Duodenal mucosa (tissue), 2 donors: ENCODE measurements at regions not wholly inside any gene's neighbourhood (a gene's known extent, or its start where the extent isn't known, plus 50 kb on each side); places are given as distances from the start of the nearest gene placed in this dataset.

ENCODE experiments used
- H3K27ac ChIP-seq: one replicate; pipeline ENCODE4 v1.7.0; 2013; ENCODE audit warnings: low read depth, low read length
- H3K27me3 ChIP-seq, 2 donors: one replicate each; pipeline ENCODE4 v1.7.0; 2013; ENCODE audit warnings: low read length in 2 of 2, control low read depth in 1 of 2; ENCODE audit not compliant: insufficient read depth in 2 of 2, control insufficient read depth in 1 of 2
- H3K36me3 ChIP-seq, 2 donors: one replicate each; pipeline ENCODE4 v1.7.0; 2013; ENCODE audit warnings: low read length in 2 of 2, control low read depth in 1 of 2; ENCODE audit not compliant: insufficient read depth in 2 of 2, control insufficient read depth in 1 of 2
- H3K4me1 ChIP-seq, 2 donors: one replicate each; pipeline ENCODE4 v1.7.0; 2013; ENCODE audit warnings: low read length in 2 of 2, control low read depth in 1 of 2; ENCODE audit not compliant: insufficient read depth in 2 of 2, control insufficient read depth in 1 of 2
- H3K4me3 ChIP-seq, 2 donors: one replicate each; pipeline ENCODE4 v1.7.0; 2013; ENCODE audit warnings: low read length in 2 of 2, low read depth in 1 of 2
- H3K9ac ChIP-seq, 2 donors: one replicate each; pipeline ENCODE4 v1.7.0; 2013; ENCODE audit warnings: low read length in 2 of 2, low read depth in 1 of 2
- H3K9me3 ChIP-seq, 2 donors: one replicate each; pipeline ENCODE4 v1.7.0; 2013; ENCODE audit warnings: low read length in 2 of 2, control low read depth in 1 of 2; ENCODE audit not compliant: control insufficient read depth in 1 of 2

- Histone ChIP-seq H3K36me3 (no peaks in the 10 kb centered on the region), H3K4me3 (no peak overlapping the region), H3K4me1 (no peaks in the 10 kb centered on the region), H3K27ac (no peak overlapping the region), H3K9me3 (peaks cover 0 to 5% of the 10 kb centered on the region in 2 donors), H3K27me3 (no peaks in the 10 kb centered on the region), H3K9ac (no peak overlapping the region)
These were observed 970.5 kb downstream of the TTLL7 start for GRCh38 chr1:83028467-83028866.

GRCh38 chr1:83027511-83027910, 971.4 kb downstream of the TTLL7 start:
- H3K9ac ChIP-seq: no peak overlapping the region
- no peaks in the 10 kb centered on the region for H3K27me3 ChIP-seq
- no peaks in the 10 kb centered on the region for H3K4me1 ChIP-seq
- peaks cover 0 to 5% of the 10 kb centered on the region in 2 donors for H3K9me3 ChIP-seq
- H3K36me3 ChIP-seq: no peaks in the 10 kb centered on the region
- H3K27ac ChIP-seq: no peak overlapping the region
- no peak overlapping the region for H3K4me3 ChIP-seq

- Histone ChIP-seq H3K4me1 (no peaks in the 10 kb centered on the region), H3K9ac (no peak overlapping the region), H3K9me3 (no peaks in the 10 kb centered on the region), H3K27ac (no peak overlapping the region), H3K4me3 (no peak overlapping the region), H3K36me3 (no peaks in the 10 kb centered on the region), H3K27me3 (no peaks in the 10 kb centered on the region)
These were observed 972.2 kb downstream of the TTLL7 start for GRCh38 chr1:83026745-83027144.

- Histone ChIP-seq H3K27ac (no peak overlapping the region), H3K9ac (no peak overlapping the region), H3K4me1 (no peaks in the 10 kb centered on the region)
These were observed 974.6 kb downstream of the TTLL7 start for GRCh38 chr1:83024251-83024767.

GRCh38 chr1:83023212-83023611, 975.7 kb downstream of the TTLL7 start:
- Histone ChIP-seq H3K4me3 (no peak overlapping the region), H3K9ac (no peak overlapping the region), H3K27me3 (no peaks in the 10 kb centered on the region), H3K36me3 (no peaks in the 10 kb centered on the region), H3K27ac (no peak overlapping the region), H3K9me3 (peaks cover 0 to 2% of the 10 kb centered on the region in 2 donors), H3K4me1 (no peaks in the 10 kb centered on the region)

More at GRCh38 chr1:83024251-83024767, 974.6 kb downstream of the TTLL7 start:
- Histone ChIP-seq H3K27me3 (no peaks in the 10 kb centered on the region), H3K36me3 (no peaks in the 10 kb centered on the region), H3K4me3 (no peak overlapping the region), H3K9me3 (peaks cover 0 to 2% of the 10 kb centered on the region in 2 donors)

- Histone ChIP-seq H3K27ac (no peak overlapping the region), H3K9ac (no peak overlapping the region), H3K4me3 (no peak overlapping the region), H3K36me3 (no peaks in the 10 kb centered on the region), H3K27me3 (no peaks in the 10 kb centered on the region), H3K9me3 (peaks cover 0 to 2% of the 10 kb centered on the region in 2 donors), H3K4me1 (no peaks in the 10 kb centered on the region)
These were observed 976.7 kb downstream of the TTLL7 start for GRCh38 chr1:83022206-83022605.

GRCh38 chr1:83017701-83018100, 981.2 kb downstream of the TTLL7 start:
- no peak overlapping the region for H3K27ac ChIP-seq
- no peak overlapping the region for H3K9ac ChIP-seq
- H3K27me3 ChIP-seq: no peaks in the 10 kb centered on the region
- H3K9me3 ChIP-seq: peaks cover 0 to 2% of the 10 kb centered on the region in 2 donors
- no peak overlapping the region for H3K4me3 ChIP-seq
- H3K4me1 ChIP-seq: no peaks in the 10 kb centered on the region
- no peaks in the 10 kb centered on the region for H3K36me3 ChIP-seq

GRCh38 chr1:83017276-83017675, 981.7 kb downstream of the TTLL7 start:
- Histone ChIP-seq H3K27ac (no peak overlapping the region), H3K4me3 (no peak overlapping the region), H3K4me1 (no peaks in the 10 kb centered on the region), H3K27me3 (no peaks in the 10 kb centered on the region), H3K9ac (no peak overlapping the region), H3K36me3 (no peaks in the 10 kb centered on the region), H3K9me3 (peaks cover 0 to 2% of the 10 kb centered on the region in 2 donors)

GRCh38 chr1:83016354-83016849, 982.5 kb downstream of the TTLL7 start:
- H3K27me3 ChIP-seq: no peaks in the 10 kb centered on the region
- no peaks in the 10 kb centered on the region for H3K36me3 ChIP-seq
- H3K9ac ChIP-seq: no peak overlapping the region
- H3K4me3 ChIP-seq: no peak overlapping the region
- H3K27ac ChIP-seq: no peak overlapping the region
- no peaks in the 10 kb centered on the region for H3K4me1 ChIP-seq
- peaks cover 0 to 2% of the 10 kb centered on the region in 2 donors for H3K9me3 ChIP-seq

GRCh38 chr1:83015163-83015562, 983.8 kb downstream of the TTLL7 start:
- Histone ChIP-seq H3K36me3 (no peaks in the 10 kb centered on the region), H3K27ac (no peak overlapping the region), H3K4me3 (no peak overlapping the region)

More at GRCh38 chr1:83015163-83015562, 983.8 kb downstream of the TTLL7 start:
- H3K9me3 ChIP-seq: peaks cover 0 to 2% of the 10 kb centered on the region in 2 donors
- no peaks in the 10 kb centered on the region for H3K27me3 ChIP-seq
- no peak overlapping the region for H3K9ac ChIP-seq
- H3K4me1 ChIP-seq: no peaks in the 10 kb centered on the region
